Activated T-helper 1 cell treated with anti-CD3 and anti-CD28 coated beads, Interleukin-12 subunit alpha, Interleukin-12 subunit beta, Interleukin-2, Interleukin-4 antibody, amounts not matched to agents 30 ng/mL and 10 ng/mL and 1 ng/mL, durations not matched to agents 14 hours and 24 hours and 36 hours (primary cell): ENCODE measurements at regions not wholly inside any gene's neighbourhood (a gene's known extent, or its start where the extent isn't known, plus 50 kb on each side); places are given as distances from the start of the nearest gene placed in this dataset.
A peak's percentile ranks its signal among the peaks of the same experiment; 100 is the strongest.
"Not testable (repeated sequence)": the region's sequence is repeated elsewhere in the genome, so short reads cannot be mapped to it uniquely, and the experiment has no call there.

ENCODE experiments used
- DNase-seq: peaks from one replicate; pipeline ENCODE4 v3.0.0; 2021; ENCODE audit warnings: low spot score
- H3K27ac Mint-ChIP-seq: one replicate; pipeline ENCODE4 v1.8.0; 2021; ENCODE audit warnings: mild to moderate bottlenecking, mixed read lengths
- H3K27me3 Mint-ChIP-seq: one replicate; pipeline ENCODE4 v1.8.0; 2022; ENCODE audit warnings: mild to moderate bottlenecking, moderate library complexity, mixed read lengths; ENCODE audit not compliant: insufficient read depth
- H3K36me3 Mint-ChIP-seq: one replicate; pipeline ENCODE4 v1.8.0; 2021; ENCODE audit warnings: low read depth, mixed read lengths
- H3K4me1 Mint-ChIP-seq: one replicate; pipeline ENCODE4 v1.8.0; 2021; ENCODE audit warnings: low read depth, mixed read lengths
- H3K4me3 Mint-ChIP-seq: one replicate; pipeline ENCODE4 v1.8.0; 2021; ENCODE audit warnings: mild to moderate bottlenecking, moderate library complexity, mixed read lengths
- H3K9me3 Mint-ChIP-seq: one replicate; pipeline ENCODE4 v1.8.0; 2021; ENCODE audit warnings: mixed read lengths
- intact Hi-C: fragments of 100-400 bp; cut with micrococcal nuclease; formaldehyde crosslinking; loops from one replicate; pipeline ENCODE4 v1.15.1; 2024

DNA sequence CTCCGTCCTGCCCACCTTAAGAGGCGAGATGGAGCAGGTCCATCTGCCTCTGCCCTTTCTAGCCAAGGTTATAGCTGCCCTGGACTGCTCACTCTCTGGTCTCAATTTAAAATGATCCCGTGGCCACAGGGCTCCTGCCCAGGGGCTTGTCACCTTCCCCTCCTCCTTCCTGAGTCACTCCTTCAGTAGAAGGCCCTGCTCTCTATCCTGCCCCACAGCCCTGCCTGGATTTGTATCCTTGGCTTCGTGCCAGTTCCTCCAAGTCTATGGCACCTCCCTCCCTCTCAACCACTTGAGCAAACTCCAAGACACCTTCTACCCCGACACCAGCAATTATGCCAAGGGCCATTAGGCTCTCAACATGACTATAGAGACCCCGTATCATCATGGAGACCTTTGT, 105.3 kb upstream of the PZP start:
- H3K9me3 Mint-ChIP-seq, H3K4me3 Mint-ChIP-seq, DNase-seq, H3K27me3 Mint-ChIP-seq, H3K36me3 Mint-ChIP-seq, H3K4me1 Mint-ChIP-seq, H3K27ac Mint-ChIP-seq, intact Hi-C loops: not testable (repeated sequence)

DNA sequence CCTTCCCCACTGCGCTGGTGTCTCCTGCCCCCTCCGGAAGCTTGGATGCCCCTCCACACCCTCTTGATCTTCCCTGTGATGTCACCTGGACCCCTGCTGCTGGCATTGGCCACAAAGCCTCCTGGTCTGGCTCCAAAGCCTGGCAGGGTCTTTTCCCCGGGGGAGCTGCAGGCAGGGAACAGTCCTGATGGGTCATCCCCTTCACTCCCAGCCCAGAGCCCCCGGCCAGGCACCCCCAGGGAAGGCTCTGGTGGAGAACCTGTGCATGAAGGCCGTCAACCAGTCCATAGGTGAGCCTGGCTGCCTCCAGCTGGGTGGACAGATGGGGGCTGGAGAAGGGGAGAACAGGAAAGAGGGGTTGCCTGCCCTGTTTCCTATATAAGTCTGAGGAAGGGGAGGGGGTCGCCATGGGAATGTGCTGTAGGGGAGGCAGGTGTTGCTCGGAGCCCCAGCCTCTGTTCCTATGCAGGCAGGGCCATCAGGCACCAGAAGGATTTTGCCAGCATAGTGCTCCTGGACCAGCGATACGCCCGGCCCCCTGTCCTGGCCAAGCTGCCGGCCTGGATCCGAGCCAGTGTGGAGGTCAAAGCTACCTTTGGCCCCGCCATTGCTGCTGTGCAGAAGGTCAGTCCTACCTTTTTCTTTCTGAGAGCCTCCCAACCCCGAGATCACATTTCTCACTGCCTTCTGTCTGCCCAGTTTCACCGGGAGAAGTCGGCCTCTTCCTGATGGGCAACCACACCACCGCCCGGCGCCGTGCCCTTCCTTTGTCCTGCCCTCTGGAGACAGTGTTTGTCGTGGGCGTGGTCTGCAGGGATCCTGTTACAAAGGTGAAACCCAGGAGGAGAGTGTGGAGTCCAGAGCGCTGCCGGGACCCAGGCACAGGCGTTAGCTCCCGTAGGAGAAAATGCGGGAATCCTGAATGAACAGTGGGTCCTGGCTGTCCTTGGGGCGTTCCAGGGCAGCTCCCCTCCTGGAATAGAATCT, 104.5 kb upstream of the PZP start:
- H3K36me3 Mint-ChIP-seq, H3K4me3 Mint-ChIP-seq, H3K4me1 Mint-ChIP-seq, H3K9me3 Mint-ChIP-seq, DNase-seq, intact Hi-C loops, H3K27me3 Mint-ChIP-seq, H3K27ac Mint-ChIP-seq: not testable (repeated sequence)

DNA sequence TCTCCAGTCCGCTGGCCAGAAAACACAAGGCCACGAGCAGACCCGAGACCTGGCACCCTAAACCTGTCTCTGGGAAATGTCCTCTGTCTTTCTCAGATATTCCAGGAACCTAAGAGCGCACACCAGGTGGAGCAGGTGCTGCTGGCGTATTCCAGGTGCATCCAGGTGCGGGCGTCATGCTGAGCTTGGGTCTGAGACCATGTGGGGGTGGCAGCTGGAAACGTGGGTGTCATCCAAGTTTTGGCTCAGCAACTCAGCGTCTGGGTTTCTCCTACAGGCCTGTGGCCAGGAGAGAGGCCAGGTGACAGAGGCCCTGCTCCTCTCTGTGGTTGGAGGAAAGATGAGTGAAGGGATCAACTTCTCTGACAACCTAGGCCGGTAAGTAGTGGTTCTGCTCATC, 103.3 kb upstream of the PZP start:
- DNase-seq, H3K36me3 Mint-ChIP-seq, H3K4me3 Mint-ChIP-seq, H3K9me3 Mint-ChIP-seq, H3K27ac Mint-ChIP-seq, H3K4me1 Mint-ChIP-seq, intact Hi-C loops, H3K27me3 Mint-ChIP-seq: not testable (repeated sequence)

DNA sequence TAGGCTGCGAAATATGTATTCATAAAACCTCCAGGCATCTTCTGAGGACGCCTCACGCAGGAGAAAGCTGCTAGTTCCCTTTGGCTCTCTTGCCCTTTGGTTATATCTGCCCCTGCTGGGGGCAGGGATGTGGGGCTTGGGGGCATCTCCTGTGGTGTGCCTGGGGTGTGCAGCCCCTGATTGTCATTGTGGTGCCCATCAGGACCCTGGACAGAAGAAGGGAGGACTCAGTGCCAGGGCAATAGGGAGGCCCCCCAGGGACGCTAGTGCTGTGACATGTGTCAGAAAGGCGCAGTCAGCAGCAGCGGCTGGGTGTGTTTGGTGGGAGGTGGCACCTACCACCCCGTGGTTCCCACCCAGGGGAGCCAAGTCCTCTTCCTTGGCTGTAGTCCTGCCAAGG, 102.5 kb upstream of the PZP start:
- H3K4me3 Mint-ChIP-seq, H3K9me3 Mint-ChIP-seq, H3K4me1 Mint-ChIP-seq, H3K36me3 Mint-ChIP-seq, intact Hi-C loops, H3K27me3 Mint-ChIP-seq, DNase-seq, H3K27ac Mint-ChIP-seq: not testable (repeated sequence)

DNA sequence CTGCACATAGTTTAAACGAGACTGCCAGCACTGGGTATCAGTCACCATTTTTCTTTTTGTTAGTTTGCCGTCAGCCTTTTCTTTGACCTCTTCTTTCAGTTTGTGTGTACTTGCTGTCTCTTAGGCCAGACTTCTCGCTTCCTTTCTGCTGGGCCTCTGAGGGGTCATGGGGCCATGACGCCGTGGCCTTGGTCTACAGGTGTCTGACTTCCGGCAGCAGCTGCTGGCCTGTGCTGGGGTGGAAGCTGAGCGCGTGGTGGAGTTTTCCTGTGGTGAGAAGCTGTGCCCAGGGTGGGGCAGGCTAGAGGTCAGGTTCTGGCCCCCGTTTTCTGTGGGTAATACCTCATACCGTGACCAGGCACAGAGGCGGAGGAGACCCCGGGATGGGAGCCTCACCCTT, 101.6 kb upstream of the PZP start:
- DNase-seq, H3K27ac Mint-ChIP-seq, H3K9me3 Mint-ChIP-seq, H3K4me1 Mint-ChIP-seq, H3K36me3 Mint-ChIP-seq, H3K4me3 Mint-ChIP-seq, H3K27me3 Mint-ChIP-seq, intact Hi-C loops: not testable (repeated sequence)

DNA sequence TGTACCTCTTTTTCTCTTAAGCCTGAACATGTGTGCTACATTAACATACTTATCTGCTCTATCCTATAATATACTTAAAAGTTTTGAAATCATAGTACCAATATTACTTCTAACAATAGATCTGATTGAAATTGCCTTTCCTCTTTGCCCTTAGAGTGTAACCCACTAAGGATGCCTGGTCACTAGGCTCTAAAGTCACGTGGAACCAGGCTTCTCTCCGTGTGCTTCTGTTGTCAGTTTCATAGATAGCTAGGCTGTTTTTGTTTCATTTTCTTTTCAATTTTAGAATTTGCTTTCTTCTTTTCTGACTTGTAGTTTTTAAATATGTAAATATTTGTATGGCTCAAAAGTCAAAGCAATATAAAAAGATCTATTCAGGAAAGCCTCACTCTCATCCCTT, 100.5 kb upstream of the PZP start:
- H3K4me3 Mint-ChIP-seq, H3K27ac Mint-ChIP-seq, H3K9me3 Mint-ChIP-seq, intact Hi-C loops, H3K4me1 Mint-ChIP-seq, H3K27me3 Mint-ChIP-seq, DNase-seq, H3K36me3 Mint-ChIP-seq: not testable (repeated sequence)

DNA sequence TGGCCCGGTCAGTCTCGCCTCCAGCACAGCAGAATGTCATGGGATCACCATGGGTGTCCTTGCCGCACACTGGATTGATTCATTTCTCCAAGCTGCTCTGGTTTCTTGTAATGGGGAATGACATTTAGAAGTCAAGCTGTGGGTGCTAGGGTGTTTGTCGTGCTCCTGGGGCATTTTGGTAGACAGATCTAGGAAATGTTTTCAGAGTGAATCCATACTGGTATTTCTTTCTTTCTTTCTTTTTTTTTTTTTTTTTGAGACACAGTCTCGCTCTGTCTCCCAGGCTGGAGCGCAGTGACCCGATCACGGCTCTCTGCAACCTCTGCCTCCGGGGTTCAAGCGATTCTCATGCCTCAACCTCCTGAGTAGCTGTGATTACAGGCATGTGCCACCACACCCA, 100.0 kb upstream of the PZP start:
- H3K4me1 Mint-ChIP-seq, H3K27me3 Mint-ChIP-seq, H3K27ac Mint-ChIP-seq, H3K4me3 Mint-ChIP-seq, DNase-seq, H3K9me3 Mint-ChIP-seq, H3K36me3 Mint-ChIP-seq, intact Hi-C loops: not testable (repeated sequence)

DNA sequence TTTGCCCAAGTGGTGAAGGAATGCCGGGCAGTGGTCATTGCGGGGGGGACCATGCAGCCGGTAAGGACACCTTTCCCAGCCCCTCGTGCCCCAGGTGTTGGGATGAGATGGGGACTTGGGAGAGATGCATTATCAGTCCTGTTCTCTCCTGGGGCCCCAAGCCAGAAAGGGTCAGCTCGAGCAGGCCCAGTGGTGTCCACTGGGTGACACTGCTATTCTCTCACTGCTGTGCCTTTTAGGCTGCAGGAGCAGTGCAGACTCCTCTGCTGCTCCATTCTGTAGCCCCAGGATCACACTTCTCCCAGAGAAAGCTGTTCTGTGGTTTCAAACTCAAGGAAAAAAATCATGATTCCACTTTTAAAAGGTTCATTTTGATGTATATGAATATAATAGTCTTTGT, 99.1 kb upstream of the PZP start:
- H3K27ac Mint-ChIP-seq, H3K9me3 Mint-ChIP-seq, intact Hi-C loops, H3K36me3 Mint-ChIP-seq, H3K4me3 Mint-ChIP-seq, H3K27me3 Mint-ChIP-seq, H3K4me1 Mint-ChIP-seq, DNase-seq: not testable (repeated sequence)

DNA sequence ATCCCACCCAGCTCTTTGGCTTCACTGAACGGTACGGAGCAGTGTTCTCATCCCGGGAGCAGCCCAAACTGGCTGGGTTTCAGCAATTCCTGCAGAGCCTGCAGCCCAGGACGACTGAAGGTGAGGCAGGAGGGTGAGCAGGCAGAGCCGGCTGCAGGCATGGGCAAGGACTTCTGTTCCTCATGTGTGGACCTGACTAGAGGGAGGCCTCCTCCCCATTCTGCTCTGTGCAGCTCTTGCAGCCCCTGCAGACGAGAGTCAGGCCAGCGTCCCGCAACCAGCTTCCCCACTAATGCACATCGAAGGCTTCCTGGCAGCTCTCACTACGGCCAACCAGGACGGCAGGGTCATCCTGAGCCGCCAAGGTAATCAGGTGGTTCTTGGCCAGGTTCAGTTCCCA, 97.8 kb upstream of the PZP start:
- H3K27me3 Mint-ChIP-seq, H3K9me3 Mint-ChIP-seq, H3K36me3 Mint-ChIP-seq, intact Hi-C loops, H3K4me3 Mint-ChIP-seq, H3K27ac Mint-ChIP-seq, DNase-seq, H3K4me1 Mint-ChIP-seq: not testable (repeated sequence)

DNA sequence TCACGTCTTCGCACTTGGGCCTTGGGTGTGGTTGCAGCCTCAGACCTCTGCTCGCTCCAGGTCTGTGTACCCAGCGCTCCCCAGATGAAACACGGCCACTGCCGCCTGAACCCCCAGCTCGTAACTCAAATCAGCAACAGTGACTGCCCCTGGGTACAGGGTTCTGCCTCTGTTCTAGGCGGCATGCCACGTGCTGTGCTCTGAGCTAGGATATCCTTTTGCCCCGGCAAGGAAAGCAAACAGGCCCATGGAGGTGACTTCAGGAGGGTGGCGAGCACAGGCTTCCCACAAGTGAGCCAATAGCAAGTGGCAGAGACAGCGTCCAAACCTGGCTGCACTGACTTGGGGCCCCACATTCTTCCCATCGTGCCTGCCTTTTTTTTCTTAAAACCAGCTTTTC, 96.3 kb upstream of the PZP start:
- DNase-seq, H3K4me3 Mint-ChIP-seq, intact Hi-C loops, H3K27ac Mint-ChIP-seq, H3K36me3 Mint-ChIP-seq, H3K9me3 Mint-ChIP-seq, H3K4me1 Mint-ChIP-seq, H3K27me3 Mint-ChIP-seq: not testable (repeated sequence)

DNA sequence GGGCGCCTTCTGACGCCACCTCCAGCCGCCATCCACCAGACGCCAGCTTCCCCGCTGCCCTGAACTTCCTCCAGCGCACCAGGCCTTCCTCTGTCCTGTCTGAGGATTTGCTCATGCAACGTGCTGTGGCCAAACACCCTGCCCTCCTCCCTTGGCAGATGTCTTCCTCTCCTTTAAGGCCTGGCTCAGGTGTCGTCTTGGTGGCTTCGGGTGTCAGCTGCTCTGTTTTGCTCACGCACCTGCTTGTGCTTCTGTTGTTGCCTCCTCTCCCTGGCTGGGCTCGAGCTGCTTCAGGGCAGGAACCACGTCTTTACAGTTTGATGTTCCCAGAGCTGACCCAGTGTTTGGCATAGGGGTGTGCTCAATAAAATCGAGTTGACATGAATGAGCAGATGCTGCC, 87.7 kb upstream of the PZP start:
- DNase-seq, H3K27ac Mint-ChIP-seq, H3K9me3 Mint-ChIP-seq, H3K36me3 Mint-ChIP-seq, intact Hi-C loops, H3K4me1 Mint-ChIP-seq, H3K27me3 Mint-ChIP-seq, H3K4me3 Mint-ChIP-seq: not testable (repeated sequence)

DNA sequence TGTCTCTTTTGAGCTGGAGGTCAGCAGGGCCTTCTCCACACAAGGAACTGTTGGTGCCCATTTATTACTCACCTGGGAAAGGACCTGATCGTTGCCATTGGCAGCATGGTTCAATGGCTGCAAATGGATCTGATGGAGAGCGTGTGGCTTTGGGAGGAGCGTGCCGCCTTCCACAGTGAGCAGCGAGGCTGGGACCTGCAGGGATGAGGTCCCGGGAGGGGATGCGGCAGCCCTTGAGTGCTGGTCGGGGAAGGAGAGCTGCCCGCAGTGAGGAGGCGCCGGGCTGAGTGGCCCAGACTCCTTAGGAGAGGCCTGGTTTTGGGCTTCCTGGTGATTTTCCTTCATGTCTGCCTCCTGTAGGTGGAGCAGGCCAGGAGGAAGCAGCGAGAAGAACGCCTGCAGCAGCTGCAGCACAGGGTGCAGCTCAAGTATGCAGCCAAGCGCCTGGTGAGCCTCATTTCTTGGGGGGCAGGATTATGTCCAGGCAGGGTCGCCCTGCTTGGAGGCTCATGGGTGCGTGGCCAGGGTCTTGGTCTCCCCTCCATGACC, 86.0 kb upstream of the PZP start:
- H3K9me3 Mint-ChIP-seq, H3K27me3 Mint-ChIP-seq, H3K36me3 Mint-ChIP-seq, intact Hi-C loops, DNase-seq, H3K27ac Mint-ChIP-seq, H3K4me1 Mint-ChIP-seq, H3K4me3 Mint-ChIP-seq: not testable (repeated sequence)

DNA sequence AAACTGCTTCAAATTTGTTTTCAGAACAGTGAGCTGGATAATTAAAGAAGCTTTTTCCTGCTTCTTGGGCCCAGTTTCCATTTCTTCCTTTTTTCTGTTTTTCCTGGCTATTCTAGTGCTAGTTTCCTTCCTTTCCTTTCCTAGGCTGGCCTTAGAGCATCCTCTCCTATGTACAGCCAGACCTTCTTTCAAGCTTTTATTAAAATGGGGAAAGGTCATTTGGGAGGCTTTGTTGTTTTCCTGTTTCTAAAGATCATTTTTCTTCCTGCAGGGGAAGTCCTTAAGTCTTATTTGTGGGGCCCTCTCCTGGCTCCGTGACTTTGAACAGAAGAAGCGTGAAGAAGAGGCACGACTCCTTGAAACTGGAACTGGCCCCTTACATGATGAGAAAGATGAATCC, 85.2 kb upstream of the PZP start:
- H3K4me1 Mint-ChIP-seq, H3K4me3 Mint-ChIP-seq, intact Hi-C loops, H3K9me3 Mint-ChIP-seq, H3K27ac Mint-ChIP-seq, DNase-seq, H3K36me3 Mint-ChIP-seq, H3K27me3 Mint-ChIP-seq: not testable (repeated sequence)

DNA sequence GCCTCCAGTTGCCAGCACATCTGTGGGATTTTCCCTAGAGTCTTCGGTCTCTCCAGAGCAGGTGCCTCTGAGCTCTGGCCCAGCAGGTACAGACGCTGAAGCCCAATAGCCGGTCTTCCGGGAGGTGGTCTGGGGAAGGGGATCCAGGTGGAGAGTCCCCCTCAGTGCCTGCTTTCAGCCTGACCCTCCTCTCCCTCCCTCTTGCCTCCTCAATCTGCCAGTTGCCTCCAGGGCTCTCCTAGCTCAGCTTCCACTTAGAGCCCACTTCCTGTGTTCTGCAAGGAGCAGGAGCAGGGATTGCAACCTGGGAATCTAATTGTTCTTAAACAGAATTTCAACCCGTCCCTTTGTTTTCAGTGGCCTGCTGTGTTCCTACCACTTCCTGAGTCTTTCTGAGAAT, 81.8 kb upstream of the PZP start:
- H3K27me3 Mint-ChIP-seq, intact Hi-C loops, H3K9me3 Mint-ChIP-seq, DNase-seq, H3K4me1 Mint-ChIP-seq, H3K4me3 Mint-ChIP-seq, H3K36me3 Mint-ChIP-seq: not testable (repeated sequence)
- H3K27ac Mint-ChIP-seq = peak overlapping the region; percentile 58
